ENCODE measurements at regions not wholly inside any gene's neighbourhood (a gene's known extent, or its start where the extent isn't known, plus 50 kb on each side); places are given as distances from the start of the nearest gene placed in this dataset.

- Histone ChIP-seq H3K9me3 (ENCODE audit: control insufficient read depth, low read length) (no peaks in the 10 kb centered on the region), H3K4me1 (ENCODE audit: control insufficient read depth, insufficient read depth, low read length, poor library complexity, severe bottlenecking) (no peaks in the 10 kb centered on the region), H3K27ac (ENCODE audit: low read depth, low read length, severe bottlenecking) (no peak overlapping the region), H3K36me3 (ENCODE audit: control insufficient read depth, insufficient read depth, low read length) (no peaks in the 10 kb centered on the region), H3K4me3 (ENCODE audit: extremely low read depth, insufficient read depth, low read length, poor library complexity, severe bottlenecking) (no peak overlapping the region)
- WGBS, 2 experiments (ENCODE audit: insufficient coverage in 2 of 2), result 78 to 90% methylated on average over 5 to 10 of the region's 10 CpGs
Observed at GRCh38 chr17:74063439-74063838, 140.0 kb upstream of the RPL38 start.

GRCh38 chr17:74070374-74070773 is 133.1 kb upstream of the RPL38 start:
- H3K4me1 ChIP-seq (ENCODE audit: control insufficient read depth, insufficient read depth, low read length, poor library complexity, severe bottlenecking), result no peaks in the 10 kb centered on the region
- no peak overlapping the region for H3K27ac ChIP-seq (ENCODE audit: low read depth, low read length, severe bottlenecking)
- H3K36me3 ChIP-seq (ENCODE audit: control insufficient read depth, insufficient read depth, low read length), result no peaks in the 10 kb centered on the region
- H3K4me3 ChIP-seq (ENCODE audit: extremely low read depth, insufficient read depth, low read length, poor library complexity, severe bottlenecking), result no peak overlapping the region
- H3K9me3 ChIP-seq (ENCODE audit: control insufficient read depth, low read length), result no peaks in the 10 kb centered on the region
- 81 to 94% methylated on average over 3 of the region's 3 CpGs for WGBS, 2 experiments (ENCODE audit: insufficient coverage in 2 of 2)

- Histone ChIP-seq H3K27ac (ENCODE audit: low read depth, low read length, severe bottlenecking) (no peak overlapping the region), H3K36me3 (ENCODE audit: control insufficient read depth, insufficient read depth, low read length) (no peaks in the 10 kb centered on the region), H3K4me1 (ENCODE audit: control insufficient read depth, insufficient read depth, low read length, poor library complexity, severe bottlenecking) (no peaks in the 10 kb centered on the region), H3K9me3 (ENCODE audit: control insufficient read depth, low read length) (no peaks in the 10 kb centered on the region), H3K4me3 (ENCODE audit: extremely low read depth, insufficient read depth, low read length, poor library complexity, severe bottlenecking) (no peak overlapping the region)
- WGBS, 2 experiments (ENCODE audit: insufficient coverage in 2 of 2), result 95% methylated on average over 10 to 12 of the region's 12 CpGs
Observed at GRCh38 chr17:74070998-74071679, 132.3 kb upstream of the RPL38 start.

- no peak overlapping the region for H3K4me3 ChIP-seq (ENCODE audit: extremely low read depth, insufficient read depth, low read length, poor library complexity, severe bottlenecking)
- WGBS, 2 experiments (ENCODE audit: insufficient coverage in 2 of 2), result 84 to 95% methylated on average over 2 to 3 of the region's 4 CpGs
- no peaks in the 10 kb centered on the region for H3K9me3 ChIP-seq (ENCODE audit: control insufficient read depth, low read length)
- no peaks in the 10 kb centered on the region for H3K4me1 ChIP-seq (ENCODE audit: control insufficient read depth, insufficient read depth, low read length, poor library complexity, severe bottlenecking)
- no peak overlapping the region for H3K27ac ChIP-seq (ENCODE audit: low read depth, low read length, severe bottlenecking)
- no peaks in the 10 kb centered on the region for H3K36me3 ChIP-seq (ENCODE audit: control insufficient read depth, insufficient read depth, low read length)
Observed at GRCh38 chr17:74072340-74072739, 131.1 kb upstream of the RPL38 start.

- H3K27ac ChIP-seq (ENCODE audit: low read depth, low read length, severe bottlenecking), result no peak overlapping the region
- no peaks in the 10 kb centered on the region for H3K4me1 ChIP-seq (ENCODE audit: control insufficient read depth, insufficient read depth, low read length, poor library complexity, severe bottlenecking)
- no peak overlapping the region for H3K4me3 ChIP-seq (ENCODE audit: extremely low read depth, insufficient read depth, low read length, poor library complexity, severe bottlenecking)
- 71 to 80% methylated on average over 1 of the region's 1 CpG for WGBS, 2 experiments (ENCODE audit: insufficient coverage in 2 of 2)
- H3K36me3 ChIP-seq (ENCODE audit: control insufficient read depth, insufficient read depth, low read length), result no peaks in the 10 kb centered on the region
- H3K9me3 ChIP-seq (ENCODE audit: control insufficient read depth, low read length), result no peaks in the 10 kb centered on the region
Observed at GRCh38 chr17:74076446-74076845, 127.0 kb upstream of the RPL38 start.

GRCh38 chr17:74077231-74077630 is 126.2 kb upstream of the RPL38 start:
- Histone ChIP-seq H3K4me3 (ENCODE audit: extremely low read depth, insufficient read depth, low read length, poor library complexity, severe bottlenecking) (no peak overlapping the region), H3K36me3 (ENCODE audit: control insufficient read depth, insufficient read depth, low read length) (no peaks in the 10 kb centered on the region), H3K4me1 (ENCODE audit: control insufficient read depth, insufficient read depth, low read length, poor library complexity, severe bottlenecking) (no peaks in the 10 kb centered on the region), H3K9me3 (ENCODE audit: control insufficient read depth, low read length) (no peaks in the 10 kb centered on the region), H3K27ac (ENCODE audit: low read depth, low read length, severe bottlenecking) (no peak overlapping the region)

GRCh38 chr17:74078363-74078941 is 125.0 kb upstream of the RPL38 start:
- H3K4me1 ChIP-seq (ENCODE audit: control insufficient read depth, insufficient read depth, low read length, poor library complexity, severe bottlenecking), result no peaks in the 10 kb centered on the region
- WGBS, 2 experiments (ENCODE audit: insufficient coverage in 2 of 2), result 89 to 93% methylated on average over 10 of the region's 12 CpGs
- H3K9me3 ChIP-seq (ENCODE audit: control insufficient read depth, low read length), result no peaks in the 10 kb centered on the region
- H3K27ac ChIP-seq (ENCODE audit: low read depth, low read length, severe bottlenecking), result no peak overlapping the region
- H3K36me3 ChIP-seq (ENCODE audit: control insufficient read depth, insufficient read depth, low read length), result no peaks in the 10 kb centered on the region
- H3K4me3 ChIP-seq (ENCODE audit: extremely low read depth, insufficient read depth, low read length, poor library complexity, severe bottlenecking), result no peak overlapping the region

- no peak overlapping the region for H3K4me3 ChIP-seq (ENCODE audit: extremely low read depth, insufficient read depth, low read length, poor library complexity, severe bottlenecking)
- no peaks in the 10 kb centered on the region for H3K9me3 ChIP-seq (ENCODE audit: control insufficient read depth, low read length)
- H3K36me3 ChIP-seq (ENCODE audit: control insufficient read depth, insufficient read depth, low read length), result no peaks in the 10 kb centered on the region
- H3K4me1 ChIP-seq (ENCODE audit: control insufficient read depth, insufficient read depth, low read length, poor library complexity, severe bottlenecking), result no peaks in the 10 kb centered on the region
- 92 to 94% methylated on average over 9 to 10 of the region's 11 CpGs for WGBS, 2 experiments (ENCODE audit: insufficient coverage in 2 of 2)
- no peak overlapping the region for H3K27ac ChIP-seq (ENCODE audit: low read depth, low read length, severe bottlenecking)
Observed at GRCh38 chr17:74079537-74080300, 123.8 kb upstream of the RPL38 start.

- H3K4me3 ChIP-seq (ENCODE audit: extremely low read depth, insufficient read depth, low read length, poor library complexity, severe bottlenecking), result no peak overlapping the region
- H3K36me3 ChIP-seq (ENCODE audit: control insufficient read depth, insufficient read depth, low read length), result no peaks in the 10 kb centered on the region
- H3K4me1 ChIP-seq (ENCODE audit: control insufficient read depth, insufficient read depth, low read length, poor library complexity, severe bottlenecking), result no peaks in the 10 kb centered on the region
- H3K9me3 ChIP-seq (ENCODE audit: control insufficient read depth, low read length), result peaks cover 10% of the 10 kb centered on the region
- WGBS, 2 experiments (ENCODE audit: insufficient coverage in 2 of 2), result 83 to 88% methylated on average over 9 of the region's 21 CpGs
- no peak overlapping the region for H3K27ac ChIP-seq (ENCODE audit: low read depth, low read length, severe bottlenecking)
Observed at GRCh38 chr17:74080656-74081582, 122.6 kb upstream of the RPL38 start.

- Histone ChIP-seq H3K9me3 (ENCODE audit: control insufficient read depth, low read length) (peaks cover 10% of the 10 kb centered on the region), H3K4me3 (ENCODE audit: extremely low read depth, insufficient read depth, low read length, poor library complexity, severe bottlenecking) (no peak overlapping the region), H3K36me3 (ENCODE audit: control insufficient read depth, insufficient read depth, low read length) (no peaks in the 10 kb centered on the region), H3K4me1 (ENCODE audit: control insufficient read depth, insufficient read depth, low read length, poor library complexity, severe bottlenecking) (no peaks in the 10 kb centered on the region), H3K27ac (ENCODE audit: low read depth, low read length, severe bottlenecking) (no peak overlapping the region)
- WGBS, 2 experiments (ENCODE audit: insufficient coverage in 2 of 2), result 67 to 82% methylated on average over 1 to 3 of the region's 7 CpGs
Observed at GRCh38 chr17:74082886-74083285, 120.6 kb upstream of the RPL38 start.

Measured in mesodermal cell (in vitro differentiated cells).